ENCODE measurements at regions not wholly inside any gene's neighbourhood (a gene's known extent, or its start where the extent isn't known, plus 50 kb on each side); places are given as distances from the start of the nearest gene placed in this dataset.

- ATAC-seq (ENCODE audit: insufficient read depth, low read depth) (no peak), DNase-seq (no peak)
- Histone ChIP-seq H4K20me1 (ENCODE audit: insufficient read depth, low read length) (no peaks in the 10 kb centered on the region; the same call in 1 of the 2 replicates), H3K4me1 (ENCODE audit: insufficient read depth, low read length) (peaks cover 3% of the 10 kb centered on the region; the same call in 1 of the 2 replicates), H3K79me2 (ENCODE audit: insufficient read depth, low read length) (no peaks in the 10 kb centered on the region), H3K27me3 (ENCODE audit: insufficient read depth, low read length, poor library complexity) (no peaks in the 10 kb centered on the region), H3K4me2 (ENCODE audit: insufficient read depth, low read length) (no peak overlapping the region), H3K4me3 (ENCODE audit: low read depth in 1 of 2, low read length in 2 of 2) (no peak overlapping the region), H2AFZ (ENCODE audit: low read depth, low read length) (no peak overlapping the region), H3K9ac (ENCODE audit: low read depth, low read length) (no peak overlapping the region), H3K9me3 (ENCODE audit: insufficient read depth, low read length, severe bottlenecking) (no peaks in the 10 kb centered on the region), H3K27ac (ENCODE audit: low read length) (no peak overlapping the region), H3K36me3 (ENCODE audit: insufficient read depth, low read length) (no peaks in the 10 kb centered on the region)
- TF ChIP-seq CTCF (IDR thresholded peaks at IDR 0.05; ENCODE audit: borderline replicate concordance, extremely low read depth, low read length, poor library complexity, severe bottlenecking) = no peak
- no peak for TF ChIP-seq EZH2 (IDR thresholded peaks at IDR 0.05; ENCODE audit: borderline replicate concordance, low read depth, low read length, severe bottlenecking)
Observed at GRCh38 chr16:85381738-85382592, 231.2 kb upstream of the GSE1 start.

- Histone ChIP-seq H3K79me2 (ENCODE audit: insufficient read depth, low read length) (no peaks in the 10 kb centered on the region), H4K20me1 (ENCODE audit: insufficient read depth, low read length) (peaks cover 4% of the 10 kb centered on the region), H3K9me3 (ENCODE audit: insufficient read depth, low read length, severe bottlenecking) (no peaks in the 10 kb centered on the region), H3K4me3 (ENCODE audit: low read depth in 1 of 2, low read length in 2 of 2) (no peak overlapping the region), H3K27ac (ENCODE audit: low read length) (no peak overlapping the region), H3K9ac (ENCODE audit: low read depth, low read length) (no peak overlapping the region), H2AFZ (ENCODE audit: low read depth, low read length) (no peak overlapping the region), H3K4me2 (ENCODE audit: insufficient read depth, low read length) (no peak overlapping the region), H3K4me1 (ENCODE audit: insufficient read depth, low read length) (no peaks in the 10 kb centered on the region), H3K36me3 (ENCODE audit: insufficient read depth, low read length) (no peaks in the 10 kb centered on the region), H3K27me3 (ENCODE audit: insufficient read depth, low read length, poor library complexity) (no peaks in the 10 kb centered on the region)
- DNase-seq = no peak
- no peak for ATAC-seq (ENCODE audit: insufficient read depth, low read depth)
- TF ChIP-seq EZH2 (IDR thresholded peaks at IDR 0.05; ENCODE audit: borderline replicate concordance, low read depth, low read length, severe bottlenecking) (no peak), CTCF (IDR thresholded peaks at IDR 0.05; ENCODE audit: borderline replicate concordance, extremely low read depth, low read length, poor library complexity, severe bottlenecking) (no peak)
Observed at GRCh38 chr16:85382717-85383118, 230.4 kb upstream of the GSE1 start.

- H3K27ac ChIP-seq (ENCODE audit: low read length) = no peak overlapping the region
- no peak for DNase-seq
- no peaks in the 10 kb centered on the region for H3K9me3 ChIP-seq (ENCODE audit: insufficient read depth, low read length, severe bottlenecking)
Observed at GRCh38 chr16:85383836-85384832, 229.0 kb upstream of the GSE1 start.

More at GRCh38 chr16:85383836-85384832, 229.0 kb upstream of the GSE1 start:
- Histone ChIP-seq H3K4me3 (ENCODE audit: low read depth in 1 of 2, low read length in 2 of 2) (no peak overlapping the region), H3K4me1 (ENCODE audit: insufficient read depth, low read length) (no peaks in the 10 kb centered on the region), H3K79me2 (ENCODE audit: insufficient read depth, low read length) (no peaks in the 10 kb centered on the region), H4K20me1 (ENCODE audit: insufficient read depth, low read length) (peaks cover 4% of the 10 kb centered on the region), H2AFZ (ENCODE audit: low read depth, low read length) (no peak overlapping the region), H3K4me2 (ENCODE audit: insufficient read depth, low read length) (no peak overlapping the region), H3K27me3 (ENCODE audit: insufficient read depth, low read length, poor library complexity) (no peaks in the 10 kb centered on the region), H3K36me3 (ENCODE audit: insufficient read depth, low read length) (no peaks in the 10 kb centered on the region), H3K9ac (ENCODE audit: low read depth, low read length) (no peak overlapping the region)
- no peak for TF ChIP-seq EZH2 (IDR thresholded peaks at IDR 0.05; ENCODE audit: borderline replicate concordance, low read depth, low read length, severe bottlenecking)
- ATAC-seq (ENCODE audit: insufficient read depth, low read depth) = no peak
